ENCODE measurements at regions not wholly inside any gene's neighbourhood (a gene's known extent, or its start where the extent isn't known, plus 50 kb on each side); places are given as distances from the start of the nearest gene placed in this dataset.

GRCh38 chr13:66128201-66128600, 1101.9 kb downstream of the PCDH9 start:
- no peak for TF ChIP-seq GATA2 (IDR thresholded peaks at IDR 0.05; ENCODE audit: insufficient read depth, insufficient read length, low read depth, low read length)
- TF ChIP-seq CTCF (IDR thresholded peaks at IDR 0.05; ENCODE audit: extremely low read depth in 1 of 2, insufficient read depth in 1 of 2, low read depth in 1 of 2, low read length in 2 of 2) = no peak
- no peak for TF ChIP-seq EZH2 (IDR thresholded peaks at IDR 0.05; ENCODE audit: borderline replicate concordance, low read depth, low read length, severe bottlenecking)
- TF ChIP-seq POLR2A (IDR thresholded peaks at IDR 0.05; ENCODE audit: low read depth, low read length) = no peak
- TF ChIP-seq POLR2AphosphoS5 (IDR thresholded peaks at IDR 0.05; ENCODE audit: insufficient read depth, low read depth, low read length) = no peak
- TF ChIP-seq MAX (IDR thresholded peaks at IDR 0.05; ENCODE audit: insufficient read depth, insufficient read length) = no peak
- TF ChIP-seq MYC (IDR thresholded peaks at IDR 0.05; ENCODE audit: low read depth, low read length) = no peak
- TF ChIP-seq JUN (IDR thresholded peaks at IDR 0.05; ENCODE audit: borderline replicate concordance, insufficient read depth, insufficient read length, low read depth) = no peak

Measured in endothelial cell of umbilical vein (primary cell).